ENCODE measurements at regions not wholly inside any gene's neighbourhood (a gene's known extent, or its start where the extent isn't known, plus 50 kb on each side); places are given as distances from the start of the nearest gene placed in this dataset.
A peak's percentile ranks its signal among the peaks of the same experiment; 100 is the strongest.
"Not testable (repeated sequence)": the region's sequence is repeated elsewhere in the genome, so short reads cannot be mapped to it uniquely, and the experiment has no call there.

- no peak for DNase-seq
Measured at GRCh38 chr3:153845311-153845710, 275.9 kb upstream of the ARHGEF26 start.

GRCh38 chr3:153848702-153849101, 272.5 kb upstream of the ARHGEF26 start:
- DNase-seq, result peak in 2 of 14 donors; percentile 10 to 14

DNA sequence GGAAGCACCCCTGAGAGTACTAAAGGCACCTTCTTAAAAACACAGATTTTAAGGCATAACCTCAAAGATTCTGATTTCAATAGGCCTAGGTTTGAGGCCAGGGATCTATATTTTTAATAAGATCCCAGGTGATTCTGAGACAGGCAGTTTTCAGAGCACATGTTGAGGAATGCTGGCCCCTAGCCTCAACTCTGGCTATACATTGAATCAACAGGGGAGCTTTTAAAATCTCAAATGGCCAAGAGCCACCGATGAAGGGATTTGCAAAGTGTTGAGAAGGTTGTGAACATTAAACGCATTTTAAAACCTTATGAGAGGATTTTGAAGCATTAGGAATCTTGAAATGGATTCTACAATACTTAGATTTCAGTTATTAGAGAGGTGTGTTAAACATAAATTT, 268.8 kb upstream of the ARHGEF26 start:
- DNase-seq, result no peak

- DNase-seq, result no peak
Measured at GRCh38 chr3:153853163-153853562, 268.0 kb upstream of the ARHGEF26 start.

GRCh38 chr3:153855772-153856171, 265.4 kb upstream of the ARHGEF26 start:
- no peak for DNase-seq

GRCh38 chr3:153856932-153857331, 264.3 kb upstream of the ARHGEF26 start:
- no peak for DNase-seq

- DNase-seq, result no peak
Measured at GRCh38 chr3:153864793-153865192, 256.4 kb upstream of the ARHGEF26 start.

GRCh38 chr3:153866901-153867300, 254.3 kb upstream of the ARHGEF26 start:
- no peak for DNase-seq

DNA sequence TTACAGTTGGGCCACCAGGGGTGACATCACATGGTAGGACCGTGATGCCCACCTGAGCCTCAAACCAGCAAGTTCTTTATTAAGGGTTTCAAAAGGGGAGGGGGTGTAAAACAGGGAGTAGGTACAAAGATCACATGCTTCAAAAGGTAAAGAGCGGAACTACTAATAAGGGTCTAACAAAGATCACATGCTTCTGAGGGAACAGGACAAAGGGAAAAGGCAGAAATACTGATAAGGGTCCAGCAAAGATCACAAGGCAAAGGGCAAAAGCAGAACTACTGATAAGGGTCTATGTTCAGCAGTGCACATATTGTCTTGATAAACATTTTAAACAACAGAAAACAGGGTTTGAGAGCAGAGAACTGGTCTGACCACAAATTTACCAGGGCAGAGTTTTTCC, 246.8 kb upstream of the ARHGEF26 start:
- DNase-seq, result not testable (repeated sequence)

- no peak for DNase-seq
Measured at GRCh38 chr3:153880493-153880892, 240.7 kb upstream of the ARHGEF26 start.

DNA sequence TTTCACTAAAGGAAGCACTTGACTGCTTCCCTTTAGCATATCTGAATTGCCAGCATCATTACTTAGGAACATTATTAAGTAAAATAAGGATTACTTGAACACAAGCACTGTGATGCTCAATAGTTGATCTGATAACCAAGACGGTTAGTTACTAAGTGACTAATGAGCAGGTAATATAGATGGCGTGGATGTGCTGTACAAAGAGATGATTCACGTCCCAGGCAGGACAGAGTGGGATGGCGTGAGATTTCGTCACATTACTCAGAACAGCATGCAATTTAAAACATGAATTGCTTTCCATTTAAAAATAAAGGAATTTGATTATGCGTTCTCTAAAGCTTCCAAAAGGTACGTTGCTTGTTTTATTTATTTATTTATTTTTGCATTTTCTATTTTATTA, 240.0 kb upstream of the ARHGEF26 start:
- DNase-seq, result no peak

GRCh38 chr3:153885359-153885758, 235.8 kb upstream of the ARHGEF26 start:
- no peak for DNase-seq

DNA sequence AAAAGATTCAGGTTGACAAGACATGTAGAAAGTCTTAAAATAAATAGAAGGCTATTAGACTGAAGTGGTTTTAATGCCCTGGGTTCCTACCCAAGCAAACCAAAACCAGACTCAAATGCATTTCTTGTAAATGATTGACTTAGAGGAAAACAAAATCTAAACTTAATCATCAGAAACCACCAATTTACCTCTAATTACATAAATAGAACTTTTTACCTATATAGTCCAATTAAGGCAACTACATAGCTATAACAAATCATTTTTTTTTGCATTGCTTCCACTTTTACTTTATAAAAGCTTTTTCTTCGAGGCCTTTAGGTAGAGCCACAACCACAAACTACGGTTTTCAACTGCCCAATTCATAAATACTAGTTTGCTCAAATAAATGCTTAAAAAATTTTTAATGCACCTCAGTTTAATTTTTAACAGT, 231.3 kb upstream of the ARHGEF26 start:
- no peak for DNase-seq

GRCh38 chr3:153892126-153892525, 229.1 kb upstream of the ARHGEF26 start:
- DNase-seq, result no peak

DNA sequence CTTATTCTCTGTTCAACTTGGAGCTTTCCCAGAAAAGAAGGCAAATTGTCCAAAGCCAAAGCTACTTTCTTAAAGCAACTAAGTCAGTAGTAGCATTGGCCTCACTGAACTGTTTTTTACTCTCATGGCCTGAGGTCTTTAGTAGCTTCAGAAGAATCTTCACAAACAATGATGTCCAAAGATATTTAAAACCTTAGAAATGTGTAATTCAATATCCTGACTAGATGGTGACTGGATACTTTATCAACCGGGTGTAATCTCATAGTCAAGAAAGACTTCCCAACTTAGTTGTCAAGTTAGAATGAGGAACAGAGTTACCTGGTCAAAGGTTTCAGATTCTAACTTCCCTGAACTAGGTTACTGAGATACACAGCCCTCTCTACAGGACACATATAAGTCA, 226.3 kb upstream of the ARHGEF26 start:
- DNase-seq, result no peak

DNA sequence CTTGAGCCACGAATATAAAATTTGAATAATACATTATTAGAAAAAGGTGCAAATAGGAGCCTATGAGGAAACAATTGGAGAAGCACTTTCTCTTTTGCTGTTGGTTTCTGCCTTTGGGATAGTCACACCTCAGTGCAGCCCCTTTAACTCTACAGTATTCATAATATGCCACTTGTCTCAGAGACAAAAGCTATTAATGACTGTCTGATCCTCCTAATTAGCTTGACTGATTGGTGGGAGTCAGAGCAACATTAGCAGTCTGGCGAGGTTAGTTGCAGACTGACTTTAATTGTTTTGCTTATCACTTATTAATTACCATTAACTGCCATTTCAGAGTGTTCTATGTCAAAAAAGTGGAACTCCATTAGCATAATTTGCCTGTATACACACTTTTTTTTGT, 225.0 kb upstream of the ARHGEF26 start:
- no peak for DNase-seq

DNA sequence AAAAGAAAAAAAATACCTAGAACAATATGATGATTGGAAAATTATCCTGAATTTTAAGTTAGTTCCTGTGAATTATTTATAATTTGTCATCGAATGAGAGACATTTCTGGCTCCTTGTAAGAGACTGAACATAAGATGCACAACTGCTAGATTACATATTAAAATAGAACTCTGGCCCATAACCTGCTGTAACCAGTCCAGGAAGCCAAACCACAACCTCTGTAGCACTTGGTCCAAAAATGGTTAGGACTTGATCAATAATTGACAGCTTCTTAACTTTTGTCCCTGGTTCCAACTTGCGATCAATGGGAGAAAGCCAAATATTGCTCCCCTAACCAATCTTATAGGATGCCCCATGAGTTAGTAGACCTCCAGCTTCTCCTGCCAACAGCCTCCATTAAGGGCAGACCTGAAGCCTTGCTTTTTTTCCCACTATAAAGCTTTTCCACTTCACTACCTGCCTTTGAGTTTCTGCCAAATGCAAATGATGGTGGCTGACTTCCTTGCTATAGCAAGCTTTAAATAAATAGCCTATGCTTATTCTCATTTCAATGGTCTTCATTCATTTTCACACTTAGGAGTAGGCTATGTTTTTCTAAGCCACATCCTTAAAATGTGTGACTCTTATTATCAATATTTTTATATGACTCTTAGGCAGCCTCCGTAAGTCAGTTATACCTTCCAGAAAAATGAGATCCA, 224.0 kb upstream of the ARHGEF26 start:
- DNase-seq, result no peak

DNA sequence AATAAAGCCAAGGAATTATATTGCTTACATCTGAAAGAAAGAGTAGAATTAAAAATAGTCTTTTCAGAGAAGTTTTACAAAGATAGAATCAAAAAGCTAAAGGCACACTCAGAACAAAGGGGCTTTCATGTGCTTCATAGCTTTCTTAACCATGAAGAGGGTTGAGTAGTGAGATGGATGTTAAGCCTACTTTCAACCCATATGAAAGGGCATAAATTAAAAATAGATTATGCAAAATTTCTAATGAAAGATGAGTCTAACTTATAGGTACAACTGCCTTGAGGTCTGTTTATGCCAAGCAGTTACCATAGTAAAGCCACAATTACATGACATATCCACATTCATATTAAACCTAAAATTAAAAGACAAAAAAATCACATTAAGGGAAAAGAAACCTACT, 223.3 kb upstream of the ARHGEF26 start:
- no peak for DNase-seq

- DNase-seq, result no peak
Measured at GRCh38 chr3:153901152-153901551, 220.0 kb upstream of the ARHGEF26 start.

DNA sequence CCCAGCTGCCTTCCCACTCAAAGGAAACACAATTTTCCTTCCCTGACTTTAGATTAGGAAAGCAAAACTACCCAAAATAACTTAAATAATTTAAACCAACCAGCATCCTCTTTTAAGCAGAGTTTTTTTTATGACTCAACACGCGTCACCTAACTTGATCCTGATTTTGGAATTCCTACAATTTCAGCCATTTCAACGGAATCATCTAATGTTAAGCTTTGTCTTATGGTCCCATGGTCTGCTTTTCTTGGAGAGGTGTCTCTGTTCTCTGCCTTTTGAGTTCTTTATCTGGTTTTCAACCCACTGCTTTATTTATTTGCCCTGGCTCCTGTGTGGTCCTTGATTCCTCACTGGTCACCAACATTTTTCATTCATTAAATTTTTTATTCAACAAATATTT, 219.2 kb upstream of the ARHGEF26 start:
- no peak for DNase-seq

DNA sequence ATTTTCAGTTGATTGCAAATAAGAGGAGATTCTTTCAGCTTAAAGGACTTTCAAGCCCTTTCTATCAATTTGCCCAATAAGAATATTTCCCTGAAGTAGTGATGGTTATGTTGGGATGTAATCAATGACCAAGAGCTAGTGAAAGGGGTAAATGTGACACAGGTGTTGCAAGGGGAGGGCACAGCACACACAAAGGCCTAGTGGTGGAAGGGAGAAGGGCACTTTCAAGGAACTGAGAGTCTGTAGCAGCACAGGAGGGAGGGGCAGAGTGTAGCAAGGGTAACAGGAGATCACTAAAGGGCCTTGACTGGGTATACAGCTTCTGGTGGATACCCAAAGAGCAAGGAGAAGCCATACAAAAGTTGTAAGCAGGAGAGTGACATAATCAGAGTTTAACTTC, 217.8 kb upstream of the ARHGEF26 start:
- DNase-seq, result no peak

DNA sequence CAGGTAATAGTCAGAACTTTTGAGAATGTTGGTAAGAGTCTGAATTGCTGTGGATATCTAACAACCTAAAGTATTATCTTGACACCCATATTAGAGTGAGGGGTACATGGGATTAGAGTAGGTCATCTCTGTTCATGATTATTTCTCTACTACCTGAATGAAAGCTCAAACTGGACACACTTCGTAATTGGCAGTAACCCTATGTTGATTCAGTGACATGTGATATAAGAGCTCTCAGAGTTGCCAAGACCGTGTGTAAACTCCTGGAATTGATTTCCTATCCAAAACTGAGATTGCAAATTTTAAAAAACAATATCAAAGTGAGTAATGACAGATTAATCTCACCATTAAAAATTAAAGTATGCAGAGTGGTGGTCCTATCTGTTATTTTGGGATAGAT, 214.8 kb upstream of the ARHGEF26 start:
- no peak for DNase-seq

- DNase-seq, result no peak
Measured at GRCh38 chr3:153910387-153910786, 210.8 kb upstream of the ARHGEF26 start.

GRCh38 chr3:153911116-153911515, 210.1 kb upstream of the ARHGEF26 start:
- no peak for DNase-seq

- DNase-seq, result no peak
Measured at GRCh38 chr3:153919773-153920172, 201.4 kb upstream of the ARHGEF26 start.

Measured in C1 segment of cervical spinal cord (tissue), 14 donors.